Neural cell (in vitro differentiated cells): ENCODE measurements at regions not wholly inside any gene's neighbourhood (a gene's known extent, or its start where the extent isn't known, plus 50 kb on each side); places are given as distances from the start of the nearest gene placed in this dataset.

ENCODE experiments used
- EP300 ChIP-seq: fragments of 450-650 bp; conservative IDR thresholded peaks from 2 replicates; pipeline ENCODE4 v1.6.1; 2014; ENCODE audit warnings: antibody characterized with exemption, mild to moderate bottlenecking, moderate library complexity; ENCODE audit not compliant: poor library complexity, severe bottlenecking
- EZH2 ChIP-seq: fragments of 200-600, 300-800 bp; shearing (Covaris generic), sonication (generic); IDR thresholded peaks from 2 replicates; pipeline ENCODE4 v1.6.1; 2014; ENCODE audit warnings: antibody characterized with exemption, low read length, borderline replicate concordance, mild to moderate bottlenecking; ENCODE audit not compliant: insufficient read depth, poor library complexity, severe bottlenecking
- MXI1 ChIP-seq: fragments of 450-650 bp; conservative IDR thresholded peaks from 2 replicates; pipeline ENCODE4 v1.6.1; 2014; ENCODE audit warnings: antibody characterized with exemption, mild to moderate bottlenecking; ENCODE audit not compliant: poor library complexity, severe bottlenecking
- POLR2AphosphoS5 ChIP-seq: IDR thresholded peaks from 2 replicates; pipeline ENCODE4 v1.6.1; 2012
- RAD21 ChIP-seq: fragments of 450-650 bp; conservative IDR thresholded peaks from 2 replicates; pipeline ENCODE4 v1.6.1; 2014; ENCODE audit warnings: antibody characterized with exemption, mild to moderate bottlenecking, moderate library complexity
- SMC3 ChIP-seq: fragments of 450-650 bp; conservative IDR thresholded peaks from 2 replicates; pipeline ENCODE4 v1.6.1; 2014; ENCODE audit warnings: antibody characterized with exemption, mild to moderate bottlenecking, moderate library complexity; ENCODE audit not compliant: poor library complexity
- TF ChIP-seq, protein P1 (sequence below): fragments of 450-650 bp; IDR thresholded peaks from 2 replicates; pipeline ENCODE4 v1.5.1; 2014; ENCODE audit warnings: antibody characterized with exemption, mild to moderate bottlenecking, moderate library complexity; ENCODE audit not compliant: poor library complexity, severe bottlenecking
- TF ChIP-seq, protein P2 (sequence below): IDR thresholded peaks from 2 replicates; pipeline ENCODE4 v1.6.1; 2012; ENCODE audit warnings: borderline replicate concordance

DNA sequence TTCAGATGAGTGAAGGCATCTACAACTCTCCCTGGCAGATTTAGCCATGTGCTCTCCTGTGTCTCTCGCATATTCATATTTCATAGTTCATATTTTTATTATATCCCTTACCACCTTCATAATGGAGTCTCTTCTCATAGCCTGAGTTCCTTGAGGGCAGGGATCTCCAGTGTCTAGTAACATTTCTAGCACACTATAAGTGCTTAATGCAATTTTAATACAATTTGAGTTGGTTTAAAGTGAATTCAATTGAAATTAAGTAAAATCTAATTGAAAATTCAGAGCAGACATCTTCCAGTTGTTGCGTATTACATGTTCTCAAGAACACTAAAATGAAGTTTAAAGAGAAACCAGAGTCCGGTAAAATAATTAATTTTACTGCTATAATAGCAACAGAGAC lies 163.6 kb upstream of the GNAI1 start:
- TF ChIP-seq EP300 (no peak), EZH2 (no peak), SMC3 (no peak), POLR2AphosphoS5 (no peak), MXI1 (no peak), RAD21 (no peak)
- TF ChIP-seq, protein P1, sequence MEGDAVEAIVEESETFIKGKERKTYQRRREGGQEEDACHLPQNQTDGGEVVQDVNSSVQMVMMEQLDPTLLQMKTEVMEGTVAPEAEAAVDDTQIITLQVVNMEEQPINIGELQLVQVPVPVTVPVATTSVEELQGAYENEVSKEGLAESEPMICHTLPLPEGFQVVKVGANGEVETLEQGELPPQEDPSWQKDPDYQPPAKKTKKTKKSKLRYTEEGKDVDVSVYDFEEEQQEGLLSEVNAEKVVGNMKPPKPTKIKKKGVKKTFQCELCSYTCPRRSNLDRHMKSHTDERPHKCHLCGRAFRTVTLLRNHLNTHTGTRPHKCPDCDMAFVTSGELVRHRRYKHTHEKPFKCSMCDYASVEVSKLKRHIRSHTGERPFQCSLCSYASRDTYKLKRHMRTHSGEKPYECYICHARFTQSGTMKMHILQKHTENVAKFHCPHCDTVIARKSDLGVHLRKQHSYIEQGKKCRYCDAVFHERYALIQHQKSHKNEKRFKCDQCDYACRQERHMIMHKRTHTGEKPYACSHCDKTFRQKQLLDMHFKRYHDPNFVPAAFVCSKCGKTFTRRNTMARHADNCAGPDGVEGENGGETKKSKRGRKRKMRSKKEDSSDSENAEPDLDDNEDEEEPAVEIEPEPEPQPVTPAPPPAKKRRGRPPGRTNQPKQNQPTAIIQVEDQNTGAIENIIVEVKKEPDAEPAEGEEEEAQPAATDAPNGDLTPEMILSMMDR = no peak
- TF ChIP-seq, protein P2, sequence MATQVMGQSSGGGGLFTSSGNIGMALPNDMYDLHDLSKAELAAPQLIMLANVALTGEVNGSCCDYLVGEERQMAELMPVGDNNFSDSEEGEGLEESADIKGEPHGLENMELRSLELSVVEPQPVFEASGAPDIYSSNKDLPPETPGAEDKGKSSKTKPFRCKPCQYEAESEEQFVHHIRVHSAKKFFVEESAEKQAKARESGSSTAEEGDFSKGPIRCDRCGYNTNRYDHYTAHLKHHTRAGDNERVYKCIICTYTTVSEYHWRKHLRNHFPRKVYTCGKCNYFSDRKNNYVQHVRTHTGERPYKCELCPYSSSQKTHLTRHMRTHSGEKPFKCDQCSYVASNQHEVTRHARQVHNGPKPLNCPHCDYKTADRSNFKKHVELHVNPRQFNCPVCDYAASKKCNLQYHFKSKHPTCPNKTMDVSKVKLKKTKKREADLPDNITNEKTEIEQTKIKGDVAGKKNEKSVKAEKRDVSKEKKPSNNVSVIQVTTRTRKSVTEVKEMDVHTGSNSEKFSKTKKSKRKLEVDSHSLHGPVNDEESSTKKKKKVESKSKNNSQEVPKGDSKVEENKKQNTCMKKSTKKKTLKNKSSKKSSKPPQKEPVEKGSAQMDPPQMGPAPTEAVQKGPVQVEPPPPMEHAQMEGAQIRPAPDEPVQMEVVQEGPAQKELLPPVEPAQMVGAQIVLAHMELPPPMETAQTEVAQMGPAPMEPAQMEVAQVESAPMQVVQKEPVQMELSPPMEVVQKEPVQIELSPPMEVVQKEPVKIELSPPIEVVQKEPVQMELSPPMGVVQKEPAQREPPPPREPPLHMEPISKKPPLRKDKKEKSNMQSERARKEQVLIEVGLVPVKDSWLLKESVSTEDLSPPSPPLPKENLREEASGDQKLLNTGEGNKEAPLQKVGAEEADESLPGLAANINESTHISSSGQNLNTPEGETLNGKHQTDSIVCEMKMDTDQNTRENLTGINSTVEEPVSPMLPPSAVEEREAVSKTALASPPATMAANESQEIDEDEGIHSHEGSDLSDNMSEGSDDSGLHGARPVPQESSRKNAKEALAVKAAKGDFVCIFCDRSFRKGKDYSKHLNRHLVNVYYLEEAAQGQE = no peak
